K562 (cell line): ENCODE measurements at regions not wholly inside any gene's neighbourhood (a gene's known extent, or its start where the extent isn't known, plus 50 kb on each side); places are given as distances from the start of the nearest gene placed in this dataset.

Experiments
- HNRNPUL1 ChIP-seq: fragments of 200-400 bp; formaldehyde crosslinking; IDR thresholded peaks from 2 replicates; pipeline ENCODE4 v1.6.1; 2017; ENCODE audit warnings: low read length
- MAFK ChIP-seq: IDR thresholded peaks from 2 replicates; pipeline ENCODE4 v1.6.1; 2011; ENCODE audit warnings: low read length, improper control_type of control experiment
- SETDB1 ChIP-seq: IDR thresholded peaks from one replicate; pipeline ENCODE4 v1.6.1; 2012; ENCODE audit warnings: low read length, control low read depth, inconsistent platforms
- YY1 ChIP-seq, 3 experiments: IDR thresholded peaks; 2 replicates each; pipeline ENCODE4 v1.6.1; 2011; ENCODE audit warnings: low read length in 2 of 3, mild to moderate bottlenecking in 2 of 3, moderate library complexity in 2 of 3, borderline replicate concordance in 1 of 3, control low read depth in 1 of 3, low read depth in 1 of 3; ENCODE audit not compliant: insufficient read depth in 3 of 3, insufficient replicate concordance in 2 of 3, control insufficient read depth in 1 of 3, insufficient read length in 1 of 3; ENCODE audit errors: extremely low read depth in 1 of 3

- TF ChIP-seq SETDB1 = no peak
- TF ChIP-seq MAFK = no peak
- no peak for TF ChIP-seq YY1 (IDR thresholded peaks at IDR 0.05; ENCODE audit: borderline replicate concordance in 1 of 3, control insufficient read depth in 1 of 3, extremely low read depth in 1 of 3, insufficient read depth in 3 of 3, insufficient read length in 1 of 3, insufficient replicate concordance in 2 of 3, low read depth in 1 of 3, low read length in 2 of 3)
- TF ChIP-seq HNRNPUL1 = no peak
Measured at GRCh38 chr3:59429198-59429597, 379.4 kb upstream of the CFAP20DC start.
